ENCODE measurements at regions not wholly inside any gene's neighbourhood (a gene's known extent, or its start where the extent isn't known, plus 50 kb on each side); places are given as distances from the start of the nearest gene placed in this dataset.
"Not testable (repeated sequence)": the region's sequence is repeated elsewhere in the genome, so short reads cannot be mapped to it uniquely, and the experiment has no call there.

- no peaks in the 10 kb centered on the region for H3K27me3 ChIP-seq
- H3K9me2 ChIP-seq (replicated peaks; ENCODE audit: insufficient read depth), result no peaks in the 10 kb centered on the region
- no peaks in the 10 kb centered on the region for H3K9me3 ChIP-seq (ENCODE audit: low read depth)
- WGBS (ENCODE audit: low lambda C conversion rate, missing lambda C conversion rate), result 98% methylated on average over 5 of the region's 5 CpGs
- no peak overlapping the region for H3K4me3 ChIP-seq
- H3K27ac ChIP-seq, result no peak overlapping the region
- H3K36me3 ChIP-seq (replicated peaks; ENCODE audit: insufficient read depth, low read depth), result no peaks in the 10 kb centered on the region
- H3K79me2 ChIP-seq, result no peaks in the 10 kb centered on the region
- no peak for DNase-seq (ENCODE audit: low spot score)
- H3K4me2 ChIP-seq, result no peak overlapping the region
- TF ChIP-seq EZH2 (IDR thresholded peaks at IDR 0.05; ENCODE audit: borderline replicate concordance) (no peak), EZH2phosphoT487 (IDR thresholded peaks at IDR 0.05; ENCODE audit: low read depth, severe bottlenecking, unreplicated experiment) (no peak), CTCF (IDR thresholded peaks at IDR 0.05; ENCODE audit: poor library complexity) (no peak)
- H4K20me1 ChIP-seq (ENCODE audit: insufficient read depth, poor library complexity, severe bottlenecking), result no peaks in the 10 kb centered on the region
- H3K4me1 ChIP-seq (ENCODE audit: insufficient read depth), result no peaks in the 10 kb centered on the region
- no peak overlapping the region for H2AFZ ChIP-seq
Observed at GRCh38 chr11:90465553-90465952, 242.7 kb upstream of the CHORDC1 start.

GRCh38 chr11:90455347-90455920, 232.6 kb upstream of the CHORDC1 start:
- not testable (repeated sequence) for H3K27me3 ChIP-seq; H3K4me1 ChIP-seq (ENCODE audit: insufficient read depth); H3K27ac ChIP-seq; H3K79me2 ChIP-seq; H3K9me3 ChIP-seq (ENCODE audit: low read depth); DNase-seq (ENCODE audit: low spot score); H3K9me2 ChIP-seq (replicated peaks; ENCODE audit: insufficient read depth); H4K20me1 ChIP-seq (ENCODE audit: insufficient read depth, poor library complexity, severe bottlenecking); H2AFZ ChIP-seq; H3K36me3 ChIP-seq (replicated peaks; ENCODE audit: insufficient read depth, low read depth); H3K4me3 ChIP-seq; H3K4me2 ChIP-seq
- WGBS (ENCODE audit: low lambda C conversion rate, missing lambda C conversion rate), result 44% methylated on average over 6 of the region's 6 CpGs

GRCh38 chr11:90453525-90453924, 230.7 kb upstream of the CHORDC1 start:
- Histone ChIP-seq H2AFZ (no peak overlapping the region), H3K27me3 (no peaks in the 10 kb centered on the region), H3K27ac (no peak overlapping the region), H3K79me2 (no peaks in the 10 kb centered on the region), H3K9me3 (ENCODE audit: low read depth) (no peaks in the 10 kb centered on the region), H3K4me3 (no peak overlapping the region), H3K4me1 (ENCODE audit: insufficient read depth) (no peaks in the 10 kb centered on the region), H3K9me2 (replicated peaks; ENCODE audit: insufficient read depth) (no peaks in the 10 kb centered on the region), H3K4me2 (no peak overlapping the region), H3K36me3 (replicated peaks; ENCODE audit: insufficient read depth, low read depth) (no peaks in the 10 kb centered on the region), H4K20me1 (ENCODE audit: insufficient read depth, poor library complexity, severe bottlenecking) (no peaks in the 10 kb centered on the region)
- TF ChIP-seq CTCF (IDR thresholded peaks at IDR 0.05; ENCODE audit: poor library complexity) (no peak), EZH2phosphoT487 (IDR thresholded peaks at IDR 0.05; ENCODE audit: low read depth, severe bottlenecking, unreplicated experiment) (no peak), EZH2 (IDR thresholded peaks at IDR 0.05; ENCODE audit: borderline replicate concordance) (no peak)
- no peak for DNase-seq (ENCODE audit: low spot score)

GRCh38 chr11:90449606-90450005, 226.8 kb upstream of the CHORDC1 start:
- DNase-seq (ENCODE audit: low spot score), result no peak
- no peaks in the 10 kb centered on the region for H3K9me3 ChIP-seq (ENCODE audit: low read depth)
- H3K4me2 ChIP-seq, result no peak overlapping the region
- H3K4me1 ChIP-seq (ENCODE audit: insufficient read depth), result no peaks in the 10 kb centered on the region
- no peaks in the 10 kb centered on the region for H3K9me2 ChIP-seq (replicated peaks; ENCODE audit: insufficient read depth)
- no peaks in the 10 kb centered on the region for H4K20me1 ChIP-seq (ENCODE audit: insufficient read depth, poor library complexity, severe bottlenecking)
- H3K79me2 ChIP-seq, result no peaks in the 10 kb centered on the region
- no peak overlapping the region for H3K27ac ChIP-seq
- WGBS (ENCODE audit: low lambda C conversion rate, missing lambda C conversion rate), result 95% methylated on average over 2 of the region's 2 CpGs
- TF ChIP-seq EZH2phosphoT487 (IDR thresholded peaks at IDR 0.05; ENCODE audit: low read depth, severe bottlenecking, unreplicated experiment) (no peak), CTCF (IDR thresholded peaks at IDR 0.05; ENCODE audit: poor library complexity) (no peak), EZH2 (IDR thresholded peaks at IDR 0.05; ENCODE audit: borderline replicate concordance) (no peak)
- no peaks in the 10 kb centered on the region for H3K36me3 ChIP-seq (replicated peaks; ENCODE audit: insufficient read depth, low read depth)
- no peaks in the 10 kb centered on the region for H3K27me3 ChIP-seq
- H2AFZ ChIP-seq, result no peak overlapping the region
- H3K4me3 ChIP-seq, result no peak overlapping the region

All from hepatocyte (in vitro differentiated cells).